Heart right ventricle (tissue), 16 donors: ENCODE measurements at regions not wholly inside any gene's neighbourhood (a gene's known extent, or its start where the extent isn't known, plus 50 kb on each side); places are given as distances from the start of the nearest gene placed in this dataset.

ENCODE experiments used
- ATAC-seq, 8 donors: fragments of 200-7000 bp; cut with Tn5 transposase; one replicate each; pipeline ENCODE4 v1.9.1; 2020; ENCODE audit warnings: mild to moderate bottlenecking in 8 of 8, moderate library complexity in 8 of 8, moderate number of reproducible peaks in 1 of 8
- DNase-seq, 2 donors: peaks; one replicate each; pipeline ENCODE4 v3.0.0-alpha.2; 2020
- H3K27ac ChIP-seq, 10 donors: fragments of 200-600 bp; sonication (generic) in 2 of 10; one replicate each; pipeline versions ENCODE4 v1.5.0 to v1.8.0; 2020 to 2022; ENCODE audit warnings: mild to moderate bottlenecking in 3 of 10
- H3K27me3 ChIP-seq, 7 donors: fragments of 200-600 bp; one replicate each; pipeline ENCODE4 v1.8.0; 2021 to 2022; ENCODE audit warnings: mild to moderate bottlenecking in 2 of 7
- H3K36me3 ChIP-seq, 9 donors: fragments of 200-600 bp; sonication (generic) in 1 of 9; one replicate each; pipeline versions ENCODE4 v1.5.0 to v1.8.0; 2020 to 2022; ENCODE audit warnings: mild to moderate bottlenecking in 2 of 9
- H3K4me1 ChIP-seq, 9 donors: fragments of 200-600 bp; sonication (generic) in 1 of 9; one replicate each; pipeline versions ENCODE4 v1.5.0 to v1.8.0; 2020 to 2022; ENCODE audit warnings: mild to moderate bottlenecking in 4 of 9
- H3K4me3 ChIP-seq, 10 donors: fragments of 200-600 bp; sonication (generic) in 2 of 10; one replicate each; pipeline versions ENCODE4 v1.5.0 to v1.8.0; 2020 to 2022; ENCODE audit warnings: mild to moderate bottlenecking in 7 of 10, moderate library complexity in 2 of 10
- H3K9me3 ChIP-seq, 11 donors: fragments of 200-600 bp in 10 of 11; sonication (generic) in 2 of 11; one replicate each; pipeline versions ENCODE4 v1.5.0 to v1.8.0; 2013 to 2022; ENCODE audit warnings: mild to moderate bottlenecking in 2 of 11, control low read depth in 1 of 11, moderate library complexity in 1 of 11
- WGBS, 2 donors: extraction: QIAGEN DNeasy Blood & Tissue Kit; methylation state at CpG; one replicate each; pipeline ENCODE4 v1.1.7; 2013; ENCODE audit warnings: inconsistent platforms in 1 of 2; 5-methylcytosine and 5-hydroxymethylcytosine counted together
- intact Hi-C, 10 donors: fragments of 100-400 bp; cut with DNase I; formaldehyde crosslinking; loops; one replicate each; pipeline versions ENCODE4 v1.11.1 to v1.14.2; 2022
- TF ChIP-seq, protein P1 (sequence below), 9 donors: fragments of 200-600 bp; sonication (generic) in 2 of 9; IDR thresholded peaks; one replicate each; pipeline versions ENCODE4 v1.5.0 to v1.8.0; 2021 to 2022; ENCODE audit warnings: antibody characterized with exemption in 9 of 9, mild to moderate bottlenecking in 5 of 9, moderate library complexity in 1 of 9
- donor health status: Arrhythmogenic right ventricular cardiomyopathy.
- donor health status: ischemic (EF 13 %, LVEDD 7.1; RV severe dilation, severe dysfunction).
- donor health status: healthy with polysubstance abuse.
- donor health status: DM: no; HTN: yes; CAD: no.
- donor health status: DM: no; HTN: no; CAD: no.
- donor health status: ischemic (EF 25% LVEDD 6.9; RV normal size, moderate dysfunction).
- donor health status: ischemic (EF 25% LVEDD 5.7; RV mildly dilated, moderate dysfunction).
- donor health status: healthy.
- donor health status: DM: yes; HTN: yes; CAD: no.
- donor health status: Ischemic cardiomyopathy.
- donor health status: ischemic (EF 35%, LVEDD 5.7; RV mildly dilated, moderate dysfunction).
- donor health status: nonischemic (EF 11% LVEDD 7.7; RV severe dilation, severe dysfunction).
- donor health status: DM: yes; HTN: yes; CAD: no.
- donor health status: PGD.
- donor health status: ischemic (EF 29% LVEDD 5.4; RV normal size, mild dysfunction).
- donor health status: nonischemic (EF 23%, LVEDD 6.1; RV moderate dilation, normal function).

DNA sequence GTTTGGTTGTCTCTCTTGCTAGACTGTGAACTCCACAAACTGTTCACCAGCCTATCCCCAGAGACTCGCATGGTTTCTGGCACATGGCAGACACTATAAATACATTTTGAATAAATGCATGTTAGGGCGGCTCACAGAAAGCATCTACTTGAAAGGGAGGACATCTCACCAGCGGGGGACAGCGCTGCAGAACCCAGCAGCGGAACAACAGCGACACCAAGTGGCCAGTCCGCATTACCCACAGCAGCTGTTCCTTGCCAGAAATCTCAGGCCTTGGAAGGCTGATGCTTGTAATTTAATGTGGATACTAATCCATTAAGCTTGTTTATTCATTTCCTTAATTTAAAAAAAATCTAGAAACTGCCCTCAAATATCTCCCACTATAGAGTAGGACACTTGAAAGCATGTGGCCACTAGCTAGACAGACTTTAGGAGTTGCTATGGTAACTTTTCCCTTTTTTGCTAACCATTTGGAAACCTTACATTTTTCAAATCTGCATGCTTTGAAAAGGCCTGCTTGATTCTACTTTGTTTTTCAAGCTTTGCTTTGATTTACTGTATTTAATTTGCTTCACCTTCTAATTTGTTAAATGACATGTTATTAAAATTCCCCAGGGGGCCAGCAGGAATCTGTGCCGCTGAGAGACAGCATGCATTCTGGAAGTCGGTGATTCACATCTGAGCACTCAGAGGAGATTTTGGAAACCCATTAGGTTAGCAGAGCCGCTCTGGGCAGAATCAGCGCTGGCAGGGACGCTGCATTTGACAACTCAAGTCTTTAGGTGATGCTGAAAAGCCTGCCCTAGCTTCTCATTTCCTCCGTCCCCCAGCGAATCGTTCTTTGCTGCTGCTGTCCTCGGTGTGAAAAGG lies 63.5 kb upstream of the SSX2IP start:
- H3K27ac ChIP-seq = no peak overlapping the region
- intact Hi-C loops = loop anchor here in 9 of 10 donors (2.0 to 10.0 kb wide), 12 partner anchors 89 to 849 kb away; partner anchors contain the start of gene PRKACB (in 3 of the 9)
- WGBS, 2 donors = 27 to 35% methylated on average over 16 of the region's 16 CpGs
- H3K27me3 ChIP-seq = peaks cover 0 to 10% (median 0%) of the 10 kb centered on the region in 7 donors
- ATAC-seq (peak; percentile 71 to 93 (median 90)), DNase-seq (peak; percentile 24 to 62)
- H3K4me3 ChIP-seq = no peak overlapping the region
- peaks cover 0 to 10% (median under 1%) of the 10 kb centered on the region in 9 donors for H3K4me1 ChIP-seq
- H3K9me3 ChIP-seq = no peaks in the 10 kb centered on the region
- no peaks in the 10 kb centered on the region for H3K36me3 ChIP-seq
- TF ChIP-seq, protein P1, sequence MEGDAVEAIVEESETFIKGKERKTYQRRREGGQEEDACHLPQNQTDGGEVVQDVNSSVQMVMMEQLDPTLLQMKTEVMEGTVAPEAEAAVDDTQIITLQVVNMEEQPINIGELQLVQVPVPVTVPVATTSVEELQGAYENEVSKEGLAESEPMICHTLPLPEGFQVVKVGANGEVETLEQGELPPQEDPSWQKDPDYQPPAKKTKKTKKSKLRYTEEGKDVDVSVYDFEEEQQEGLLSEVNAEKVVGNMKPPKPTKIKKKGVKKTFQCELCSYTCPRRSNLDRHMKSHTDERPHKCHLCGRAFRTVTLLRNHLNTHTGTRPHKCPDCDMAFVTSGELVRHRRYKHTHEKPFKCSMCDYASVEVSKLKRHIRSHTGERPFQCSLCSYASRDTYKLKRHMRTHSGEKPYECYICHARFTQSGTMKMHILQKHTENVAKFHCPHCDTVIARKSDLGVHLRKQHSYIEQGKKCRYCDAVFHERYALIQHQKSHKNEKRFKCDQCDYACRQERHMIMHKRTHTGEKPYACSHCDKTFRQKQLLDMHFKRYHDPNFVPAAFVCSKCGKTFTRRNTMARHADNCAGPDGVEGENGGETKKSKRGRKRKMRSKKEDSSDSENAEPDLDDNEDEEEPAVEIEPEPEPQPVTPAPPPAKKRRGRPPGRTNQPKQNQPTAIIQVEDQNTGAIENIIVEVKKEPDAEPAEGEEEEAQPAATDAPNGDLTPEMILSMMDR (IDR thresholded peaks at IDR 0.05) = peak; percentile 72 to 96 (median 88)

GRCh38 chr1:84750110-84750730 lies 60.0 kb upstream of the SSX2IP start:
- intact Hi-C loops = loop anchor here in 9 of 10 donors (5.0 to 10.0 kb wide), 11 partner anchors 85 to 845 kb away; partner anchors contain the start of gene PRKACB (in 3 of the 9)
- Histone ChIP-seq H3K36me3 (no peaks in the 10 kb centered on the region), H3K4me1 (peaks cover 0 to 3% (median 0%) of the 10 kb centered on the region in 9 donors), H3K4me3 (no peak overlapping the region), H3K27me3 (peaks cover 0 to 12% (median 0%) of the 10 kb centered on the region in 7 donors), H3K9me3 (no peaks in the 10 kb centered on the region), H3K27ac (no peak overlapping the region)
- TF ChIP-seq, protein P1 (IDR thresholded peaks at IDR 0.05) = no peak
- WGBS, 2 donors = 59 to 76% methylated on average over 6 of the region's 6 CpGs
- ATAC-seq (no peak), DNase-seq (no peak)

- intact Hi-C loops = loop anchor here in 2 of 10 donors (10.0 kb wide), 1 partner anchor 125 kb away; no protein-coding TSS in a partner anchor
- peaks cover 0 to 3% (median 0%) of the 10 kb centered on the region in 9 donors for H3K4me1 ChIP-seq
- H3K36me3 ChIP-seq = no peaks in the 10 kb centered on the region
- WGBS, 2 donors = 88 to 89% methylated on average over 2 of the region's 2 CpGs
- TF ChIP-seq, protein P1 (IDR thresholded peaks at IDR 0.05) = no peak
- H3K27ac ChIP-seq = no peak overlapping the region
- H3K4me3 ChIP-seq = no peak overlapping the region
- no peak for DNase-seq
- peaks cover 0 to 12% (median 0%) of the 10 kb centered on the region in 7 donors for H3K27me3 ChIP-seq
- no peak for ATAC-seq
- no peaks in the 10 kb centered on the region for H3K9me3 ChIP-seq
Measured at GRCh38 chr1:84749427-84749826, 59.2 kb upstream of the SSX2IP start.

DNA sequence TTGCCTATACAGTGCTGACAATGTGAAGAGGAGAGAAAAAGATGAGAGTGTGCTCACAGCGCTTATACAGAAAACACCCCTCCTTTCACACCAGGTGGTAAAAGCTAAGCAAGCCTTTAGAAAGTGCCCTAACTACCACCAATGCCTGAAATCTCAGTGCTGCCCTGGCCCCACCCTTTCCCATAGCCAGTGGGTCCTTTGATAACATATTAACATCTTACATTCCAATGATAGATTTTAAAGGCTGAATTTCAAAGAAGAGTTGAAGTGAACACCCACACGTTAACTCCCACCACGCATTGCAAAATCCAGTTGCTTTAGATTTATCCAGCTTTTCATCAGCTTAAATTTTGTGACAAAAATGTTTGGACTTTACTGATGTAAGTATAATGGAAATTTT lies 58.1 kb upstream of the SSX2IP start:
- peaks cover 0 to 2% (median 0%) of the 10 kb centered on the region in 9 donors for H3K4me1 ChIP-seq
- H3K27me3 ChIP-seq = peaks cover 0 to 10% (median 0%) of the 10 kb centered on the region in 7 donors
- no peak for ATAC-seq
- no peak overlapping the region for H3K4me3 ChIP-seq
- intact Hi-C loops = loop anchor here in 2 of 10 donors (10.0 kb wide), 1 partner anchor 124 kb away; no protein-coding TSS in a partner anchor
- TF ChIP-seq, protein P1 (IDR thresholded peaks at IDR 0.05) = no peak
- no peaks in the 10 kb centered on the region for H3K36me3 ChIP-seq
- H3K27ac ChIP-seq = no peak overlapping the region
- no peaks in the 10 kb centered on the region for H3K9me3 ChIP-seq
- no peak for DNase-seq
- 64 to 74% methylated on average over 3 of the region's 3 CpGs for WGBS, 2 donors
